Spleen (tissue), 11 donors: ENCODE measurements at regions not wholly inside any gene's neighbourhood (a gene's known extent, or its start where the extent isn't known, plus 50 kb on each side); places are given as distances from the start of the nearest gene placed in this dataset.

ENCODE experiments used
- DNase-seq: peaks from one replicate; pipeline ENCODE4 v3.0.0-alpha.2; 2020
- H3K27ac ChIP-seq, 8 donors: fragments of 200-600 bp; sonication (generic) in 7 of 8; 1 replicate in 4 of 8; 2 replicates in 4 of 8; pipeline versions ENCODE4 v1.5.0 to v1.8.0; 2016 to 2021; ENCODE audit warnings: inconsistent platforms in 4 of 8, mild to moderate bottlenecking in 4 of 8, moderate library complexity in 1 of 8
- H3K27me3 ChIP-seq, 7 donors: fragments of 200-600 bp; sonication (generic) in 6 of 7; replicated peaks in 1 of 7; 1 replicate in 4 of 7; 2 replicates in 3 of 7; pipeline versions ENCODE4 v1.5.0 to v1.8.0; 2016 to 2021; ENCODE audit warnings: inconsistent platforms in 3 of 7, mild to moderate bottlenecking in 1 of 7
- H3K36me3 ChIP-seq, 6 donors: fragments of 200-600 bp; sonication (generic) in 5 of 6; 1 replicate in 4 of 6; 2 replicates in 2 of 6; pipeline versions ENCODE4 v1.5.0 to v1.8.0; 2016 to 2021; ENCODE audit warnings: inconsistent platforms in 2 of 6
- H3K4me1 ChIP-seq, 6 donors: fragments of 200-600 bp; sonication (generic) in 5 of 6; 1 replicate in 3 of 6; 2 replicates in 3 of 6; pipeline versions ENCODE4 v1.5.0 to v1.8.0; 2016 to 2021; ENCODE audit warnings: inconsistent platforms in 3 of 6
- H3K4me3 ChIP-seq, 8 donors: fragments of 200-600 bp; sonication (generic) in 7 of 8; 1 replicate in 4 of 8; 2 replicates in 4 of 8; pipeline versions ENCODE4 v1.5.0 to v1.8.0; 2016 to 2021; ENCODE audit warnings: inconsistent platforms in 4 of 8, mild to moderate bottlenecking in 4 of 8, moderate library complexity in 2 of 8
- H3K9me3 ChIP-seq, 8 donors: fragments of 200-600 bp; sonication (generic) in 7 of 8; 1 replicate in 4 of 8; 2 replicates in 4 of 8; pipeline versions ENCODE4 v1.5.0 to v1.8.0; 2016 to 2021; ENCODE audit warnings: inconsistent platforms in 4 of 8
- POLR2A ChIP-seq, 3 donors: fragments of 450-650 bp; IDR thresholded peaks; one replicate each; pipeline ENCODE4 v1.5.1; 2017; ENCODE audit warnings: antibody characterized with exemption in 3 of 3, mild to moderate bottlenecking in 1 of 3
- POLR2AphosphoS5 ChIP-seq, 3 donors: sonication (generic); formaldehyde crosslinking; IDR thresholded peaks; one replicate each; pipeline ENCODE4 v1.5.1; 2017; ENCODE audit warnings: antibody characterized with exemption in 3 of 3
- WGBS, 5 donors: extraction: QIAGEN DNeasy Blood & Tissue Kit in 3 of 5; methylation state at CpG; one replicate each; pipeline versions ENCODE4 v1.1.5 to v1.1.7; 2013 to 2018; 5-methylcytosine and 5-hydroxymethylcytosine counted together
- intact Hi-C: fragments of 100-400 bp; cut with DNase I; formaldehyde crosslinking; loops from one replicate; pipeline ENCODE4 v1.15.0; 2023; ENCODE audit warnings: low total_unique reads
- TF ChIP-seq, protein P1 (sequence below), 11 experiments: fragments of 200-600 bp in 7 of 11; fragments of 450-650 bp in 4 of 11; sonication (generic) in 4 of 11; IDR thresholded peaks in 8 of 11; conservative IDR thresholded peaks in 3 of 11; 1 replicate in 7 of 11; 2 replicates in 4 of 11; pipeline versions ENCODE4 v1.4.0 to v1.8.0; 2016 to 2021; ENCODE audit warnings: antibody characterized with exemption in 11 of 11, inconsistent platforms in 4 of 11, mild to moderate bottlenecking in 1 of 11
- donor health status: healthy with polysubstance abuse.
- donor health status: DM: no; HTN: no; CAD: no; lungs with moderate emphysema.
- donor health status: DM: no; HTN: no; CAD: no.
- donor health status: Bipolar disorder and iron deficiency.
- donor health status: healthy.
- donor health status: DM: no; HTN: no; CAD: no.
- donor health status: DM: yes; HTN: yes; CAD: no.

DNA sequence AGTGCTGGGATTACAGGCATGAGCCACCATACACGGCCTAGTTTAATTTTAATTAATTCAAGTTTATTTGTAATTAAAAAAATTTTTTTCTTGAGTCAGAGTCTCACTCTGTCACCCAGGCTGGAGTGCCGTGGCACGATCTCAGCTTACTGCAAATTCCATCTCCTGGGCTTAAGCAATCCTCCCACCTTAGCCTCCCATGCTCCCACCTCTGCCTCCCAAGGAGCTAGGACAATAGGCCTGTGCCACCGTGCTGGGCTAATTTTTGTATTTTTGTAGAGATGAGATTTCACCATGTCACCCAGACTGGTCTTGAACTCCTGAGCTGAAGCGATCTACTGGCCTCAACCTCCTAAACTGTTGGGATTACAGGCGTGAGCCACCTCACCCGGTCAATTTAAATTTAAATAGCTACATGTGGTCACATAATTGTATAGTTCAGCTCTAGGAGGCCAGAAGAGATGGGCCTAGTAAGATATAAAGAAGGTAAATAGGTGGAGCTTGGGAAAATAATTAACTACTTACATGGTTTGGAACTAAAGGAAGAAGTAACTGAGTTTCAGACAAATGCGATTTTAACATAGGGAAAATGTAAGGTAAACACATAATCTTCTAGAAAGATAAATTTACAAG, 220.0 kb upstream of the CITED2 start:
- 88 to 99% (median 97%) methylated on average over 8 of the region's 8 CpGs for WGBS, 5 donors
- H3K36me3 ChIP-seq, result no peaks in the 10 kb centered on the region
- intact Hi-C loops, result no loop called here
- TF ChIP-seq, protein P1, sequence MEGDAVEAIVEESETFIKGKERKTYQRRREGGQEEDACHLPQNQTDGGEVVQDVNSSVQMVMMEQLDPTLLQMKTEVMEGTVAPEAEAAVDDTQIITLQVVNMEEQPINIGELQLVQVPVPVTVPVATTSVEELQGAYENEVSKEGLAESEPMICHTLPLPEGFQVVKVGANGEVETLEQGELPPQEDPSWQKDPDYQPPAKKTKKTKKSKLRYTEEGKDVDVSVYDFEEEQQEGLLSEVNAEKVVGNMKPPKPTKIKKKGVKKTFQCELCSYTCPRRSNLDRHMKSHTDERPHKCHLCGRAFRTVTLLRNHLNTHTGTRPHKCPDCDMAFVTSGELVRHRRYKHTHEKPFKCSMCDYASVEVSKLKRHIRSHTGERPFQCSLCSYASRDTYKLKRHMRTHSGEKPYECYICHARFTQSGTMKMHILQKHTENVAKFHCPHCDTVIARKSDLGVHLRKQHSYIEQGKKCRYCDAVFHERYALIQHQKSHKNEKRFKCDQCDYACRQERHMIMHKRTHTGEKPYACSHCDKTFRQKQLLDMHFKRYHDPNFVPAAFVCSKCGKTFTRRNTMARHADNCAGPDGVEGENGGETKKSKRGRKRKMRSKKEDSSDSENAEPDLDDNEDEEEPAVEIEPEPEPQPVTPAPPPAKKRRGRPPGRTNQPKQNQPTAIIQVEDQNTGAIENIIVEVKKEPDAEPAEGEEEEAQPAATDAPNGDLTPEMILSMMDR (IDR thresholded peaks at IDR 0.05 in 8 of 11, conservative IDR thresholded peaks at IDR 0.05 in 3 of 11), result no peak
- no peak for TF ChIP-seq POLR2A (IDR thresholded peaks at IDR 0.05)
- no peak for TF ChIP-seq POLR2AphosphoS5 (IDR thresholded peaks at IDR 0.05)
- no peak overlapping the region for H3K27ac ChIP-seq
- no peak for DNase-seq
- no peaks in the 10 kb centered on the region for H3K9me3 ChIP-seq
- H3K4me3 ChIP-seq, result no peak overlapping the region
- H3K4me1 ChIP-seq, result peaks cover 5 to 50% (median 25%) of the 10 kb centered on the region in 6 donors
- peaks cover 0 to 7% (median 0%) of the 10 kb centered on the region in 7 donors for H3K27me3 ChIP-seq

DNA sequence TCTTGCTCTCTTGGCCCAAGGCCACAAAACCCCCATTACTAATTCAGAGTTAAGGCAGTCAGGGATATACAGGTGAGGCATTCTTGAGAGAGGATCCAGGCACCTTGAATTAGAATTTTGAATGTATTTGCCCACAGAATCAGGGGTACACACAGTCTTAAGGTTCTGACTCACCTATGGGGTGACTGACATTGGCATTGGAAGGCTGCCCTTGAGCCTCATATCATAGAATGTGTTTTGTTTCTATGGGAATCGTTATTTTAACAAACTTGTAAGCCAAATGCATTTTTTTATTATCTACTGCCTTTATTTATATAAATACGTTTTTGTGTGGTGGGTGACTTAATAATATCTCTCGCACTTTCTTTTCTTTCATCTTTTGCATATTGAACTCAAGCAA, 218.6 kb upstream of the CITED2 start:
- intact Hi-C loops, result no loop called here
- DNase-seq, result no peak

DNA sequence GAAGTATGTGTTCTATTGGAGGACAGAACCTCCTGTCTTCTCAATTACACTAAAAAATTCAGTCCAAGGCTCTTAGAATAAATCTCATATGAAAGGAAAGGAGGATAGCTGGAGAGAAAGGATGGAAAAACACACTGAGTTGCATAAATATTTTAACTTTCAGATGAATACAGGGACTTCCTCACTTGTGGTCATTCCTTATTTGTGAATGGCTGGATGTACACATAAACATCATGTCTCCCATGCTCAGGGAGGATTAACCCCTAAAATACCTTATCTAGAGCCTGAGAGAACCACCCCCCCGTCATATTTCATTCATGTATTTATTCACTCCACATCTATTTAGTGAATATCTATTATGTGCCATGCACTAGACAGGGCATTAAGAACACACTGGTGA, 217.6 kb upstream of the CITED2 start:
- H3K36me3 ChIP-seq, result no peaks in the 10 kb centered on the region
- WGBS, 5 donors, result 52 to 69% (median 62%) methylated on average over 1 of the region's 1 CpG
- no peak overlapping the region for H3K4me3 ChIP-seq
- peaks cover 5 to 45% (median 23%) of the 10 kb centered on the region in 6 donors for H3K4me1 ChIP-seq
- intact Hi-C loops, result no loop called here
- no peak for DNase-seq
- H3K27ac ChIP-seq, result peak overlapping the region in 5 of 8 donors; percentile 9 to 42 (median 35)
- H3K27me3 ChIP-seq, result peaks cover 0 to 7% (median 0%) of the 10 kb centered on the region in 7 donors
- TF ChIP-seq POLR2A (IDR thresholded peaks at IDR 0.05) (no peak), POLR2AphosphoS5 (IDR thresholded peaks at IDR 0.05) (no peak)
- TF ChIP-seq, protein P1 (IDR thresholded peaks at IDR 0.05 in 8 of 11, conservative IDR thresholded peaks at IDR 0.05 in 3 of 11), result no peak
- H3K9me3 ChIP-seq, result no peaks in the 10 kb centered on the region

More for the DNA sequence above, 218.6 kb upstream of the CITED2 start:
- TF ChIP-seq POLR2AphosphoS5 (IDR thresholded peaks at IDR 0.05), result no peak
- no peak for TF ChIP-seq POLR2A (IDR thresholded peaks at IDR 0.05)
- TF ChIP-seq, protein P1 (IDR thresholded peaks at IDR 0.05 in 8 of 11, conservative IDR thresholded peaks at IDR 0.05 in 3 of 11), result no peak
- Histone ChIP-seq H3K36me3 (no peaks in the 10 kb centered on the region), H3K4me1 (peaks cover 5 to 52% (median 25%) of the 10 kb centered on the region in 6 donors), H3K27ac (peak overlapping the region in 2 of 8 donors; percentile 39 to 42), H3K4me3 (no peak overlapping the region), H3K9me3 (no peaks in the 10 kb centered on the region), H3K27me3 (peaks cover 0 to 7% (median 0%) of the 10 kb centered on the region in 7 donors)
- 87 to 94% (median 91%) methylated on average over 3 of the region's 3 CpGs for WGBS, 5 donors

DNA sequence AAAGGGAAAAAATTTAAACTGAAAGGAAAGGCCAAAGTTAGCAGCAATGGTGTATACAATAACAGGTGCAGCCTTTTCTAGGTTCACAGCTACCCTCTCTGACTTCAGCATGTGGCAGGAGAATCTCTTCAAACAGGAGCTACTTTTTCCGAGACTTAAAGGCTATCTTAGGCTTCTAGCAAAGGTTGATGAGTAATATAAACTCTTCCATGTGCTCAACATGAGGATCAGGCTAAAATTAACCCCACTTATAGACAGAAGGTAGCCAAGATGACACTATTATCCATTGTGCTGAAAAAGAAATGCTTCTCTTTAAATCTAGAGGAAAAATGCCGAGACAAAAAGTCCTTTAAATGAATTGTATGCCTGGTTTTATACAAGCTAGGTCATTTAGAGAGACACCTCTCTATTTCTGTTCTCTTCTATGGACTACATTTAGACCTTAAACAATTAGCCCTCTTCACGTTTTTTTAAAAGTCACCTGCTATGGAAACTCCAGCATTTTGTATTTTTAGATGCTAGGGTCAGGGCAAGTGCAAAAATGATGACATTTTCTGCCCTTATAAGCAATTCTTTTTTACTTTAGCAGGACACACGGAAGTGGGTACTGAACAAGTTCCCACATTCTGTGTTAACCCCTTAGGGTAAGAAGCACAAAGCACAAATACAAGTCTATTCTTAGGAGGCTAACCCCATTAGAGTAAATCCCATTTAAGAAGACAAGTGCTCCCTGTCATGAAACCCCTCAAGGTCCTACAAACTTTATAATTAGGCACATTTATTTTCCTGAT, 216.8 kb upstream of the CITED2 start:
- H3K27ac ChIP-seq, result peak overlapping the region in 4 of 8 donors; percentile 27 to 42 (median 37)
- TF ChIP-seq POLR2A (IDR thresholded peaks at IDR 0.05) (no peak), POLR2AphosphoS5 (IDR thresholded peaks at IDR 0.05) (no peak)
- TF ChIP-seq, protein P1 (IDR thresholded peaks at IDR 0.05 in 8 of 11, conservative IDR thresholded peaks at IDR 0.05 in 3 of 11), result no peak
- intact Hi-C loops, result no loop called here
- WGBS, 5 donors, result 43 to 52% (median 46%) methylated on average over 4 of the region's 4 CpGs
- no peaks in the 10 kb centered on the region for H3K36me3 ChIP-seq
- H3K4me1 ChIP-seq, result peaks cover 5 to 40% (median 23%) of the 10 kb centered on the region in 6 donors
- H3K27me3 ChIP-seq, result peaks cover 0 to 7% (median 0%) of the 10 kb centered on the region in 7 donors
- H3K4me3 ChIP-seq, result no peak overlapping the region
- no peak for DNase-seq
- no peaks in the 10 kb centered on the region for H3K9me3 ChIP-seq
